HL-60 (cell line): ENCODE measurements at regions not wholly inside any gene's neighbourhood (a gene's known extent, or its start where the extent isn't known, plus 50 kb on each side); places are given as distances from the start of the nearest gene placed in this dataset.

ENCODE experiments used
- GABPA ChIP-seq: IDR thresholded peaks from 2 replicates; pipeline ENCODE4 v1.6.1; 2012; ENCODE audit warnings: low read depth
- TF ChIP-seq, protein P1 (sequence below): IDR thresholded peaks from one replicate; pipeline ENCODE4 v1.5.1; 2011; ENCODE audit warnings: low read length, control low read depth, inconsistent platforms; ENCODE audit not compliant: insufficient read depth

DNA sequence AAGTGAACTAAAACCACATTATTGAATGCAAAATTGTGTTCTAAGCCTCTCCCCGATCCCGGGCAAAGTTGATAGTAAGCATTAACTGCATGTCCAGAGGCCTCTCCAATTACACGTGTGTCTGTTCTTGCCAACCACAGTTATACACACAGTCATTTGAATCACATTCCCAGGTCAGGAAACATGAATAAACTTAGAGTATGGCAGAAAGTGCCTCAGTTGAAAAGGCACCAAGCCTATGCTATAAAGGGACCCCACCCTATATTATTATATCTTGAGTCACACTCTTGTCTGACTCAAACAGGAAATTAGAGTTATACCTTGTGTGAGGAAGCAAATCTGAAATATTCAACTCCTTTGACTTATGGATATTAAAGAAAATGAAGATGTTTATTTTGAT is 128.3 kb upstream of the STXBP6 start:
- TF ChIP-seq, protein P1, sequence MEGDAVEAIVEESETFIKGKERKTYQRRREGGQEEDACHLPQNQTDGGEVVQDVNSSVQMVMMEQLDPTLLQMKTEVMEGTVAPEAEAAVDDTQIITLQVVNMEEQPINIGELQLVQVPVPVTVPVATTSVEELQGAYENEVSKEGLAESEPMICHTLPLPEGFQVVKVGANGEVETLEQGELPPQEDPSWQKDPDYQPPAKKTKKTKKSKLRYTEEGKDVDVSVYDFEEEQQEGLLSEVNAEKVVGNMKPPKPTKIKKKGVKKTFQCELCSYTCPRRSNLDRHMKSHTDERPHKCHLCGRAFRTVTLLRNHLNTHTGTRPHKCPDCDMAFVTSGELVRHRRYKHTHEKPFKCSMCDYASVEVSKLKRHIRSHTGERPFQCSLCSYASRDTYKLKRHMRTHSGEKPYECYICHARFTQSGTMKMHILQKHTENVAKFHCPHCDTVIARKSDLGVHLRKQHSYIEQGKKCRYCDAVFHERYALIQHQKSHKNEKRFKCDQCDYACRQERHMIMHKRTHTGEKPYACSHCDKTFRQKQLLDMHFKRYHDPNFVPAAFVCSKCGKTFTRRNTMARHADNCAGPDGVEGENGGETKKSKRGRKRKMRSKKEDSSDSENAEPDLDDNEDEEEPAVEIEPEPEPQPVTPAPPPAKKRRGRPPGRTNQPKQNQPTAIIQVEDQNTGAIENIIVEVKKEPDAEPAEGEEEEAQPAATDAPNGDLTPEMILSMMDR = no peak
- no peak for TF ChIP-seq GABPA
